Lower lobe of right lung (tissue), 2 donors: ENCODE measurements at regions not wholly inside any gene's neighbourhood (a gene's known extent, or its start where the extent isn't known, plus 50 kb on each side); places are given as distances from the start of the nearest gene placed in this dataset.

ENCODE experiments used
- ATAC-seq, 2 donors: fragments of 200-7000 bp; cut with Tn5 transposase; one replicate each; pipeline ENCODE4 v1.9.1; 2020 to 2022; ENCODE audit warnings: mild to moderate bottlenecking in 2 of 2, moderate library complexity in 2 of 2
- DNase-seq: peaks from one replicate; pipeline ENCODE4 v3.0.0-alpha.2; 2020
- H3K27ac ChIP-seq: fragments of 200-600 bp; one replicate; pipeline ENCODE4 v1.8.0; 2022
- H3K27me3 ChIP-seq: fragments of 200-600 bp; one replicate; pipeline ENCODE4 v1.8.0; 2022; ENCODE audit warnings: low read depth
- H3K36me3 ChIP-seq: fragments of 200-600 bp; one replicate; pipeline ENCODE4 v1.8.0; 2022; ENCODE audit warnings: mild to moderate bottlenecking
- H3K4me1 ChIP-seq: fragments of 200-600 bp; one replicate; pipeline ENCODE4 v1.8.0; 2022
- H3K4me3 ChIP-seq: fragments of 200-600 bp; one replicate; pipeline ENCODE4 v1.8.0; 2022; ENCODE audit warnings: mild to moderate bottlenecking
- H3K9me3 ChIP-seq: fragments of 200-600 bp; one replicate; pipeline ENCODE4 v1.8.0; 2022
- CTCF ChIP-seq: fragments of 200-600 bp; IDR thresholded peaks from one replicate; pipeline ENCODE4 v1.8.0; 2022; ENCODE audit warnings: antibody characterized with exemption, mild to moderate bottlenecking
- intact Hi-C: fragments of 100-400 bp; cut with DNase I; formaldehyde crosslinking; loops from one replicate; pipeline ENCODE4 v1.11.0; 2022
- donor health status: DM: no; HTN: yes; CAD: no; lungs with severe emphysema.

GRCh38 chr15:98063871-98064270 lies 103.4 kb downstream of the ARRDC4 start:
- TF ChIP-seq CTCF: no peak
- intact Hi-C loops: no loop called here
- DNase-seq (no peak), ATAC-seq (no peak)
- no peak overlapping the region for H3K27ac ChIP-seq
- peaks cover 8% of the 10 kb centered on the region for H3K4me1 ChIP-seq
- H3K9me3 ChIP-seq: no peaks in the 10 kb centered on the region
- no peaks in the 10 kb centered on the region for H3K27me3 ChIP-seq
- H3K4me3 ChIP-seq: no peak overlapping the region
- no peaks in the 10 kb centered on the region for H3K36me3 ChIP-seq

- no peak for TF ChIP-seq CTCF
- Histone ChIP-seq H3K9me3 (no peaks in the 10 kb centered on the region), H3K36me3 (no peaks in the 10 kb centered on the region), H3K27ac (no peak overlapping the region), H3K4me3 (no peak overlapping the region), H3K4me1 (peaks cover 8% of the 10 kb centered on the region), H3K27me3 (no peaks in the 10 kb centered on the region)
- no peak for DNase-seq
- ATAC-seq: no peak
- intact Hi-C loops: no loop called here
These were observed 106.8 kb downstream of the ARRDC4 start for GRCh38 chr15:98067339-98067738.

DNA sequence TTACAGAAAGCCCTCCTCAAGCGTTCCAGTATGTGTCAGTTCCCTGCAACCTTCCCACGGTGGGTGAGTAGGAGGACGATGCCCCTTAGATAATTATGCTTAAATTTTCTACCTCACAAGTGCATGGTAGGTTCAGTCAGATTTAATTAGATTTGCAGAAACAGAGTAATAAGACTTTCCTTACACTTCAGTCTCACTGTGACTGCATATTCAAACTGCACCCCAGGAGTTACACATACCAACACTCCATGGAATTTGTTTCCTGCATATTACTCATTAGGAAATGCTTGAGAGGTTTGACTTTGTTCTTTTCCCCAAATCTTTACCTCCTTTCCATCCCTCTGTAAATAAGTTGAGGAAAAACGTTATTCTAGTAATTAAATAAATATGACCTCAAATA lies 108.8 kb downstream of the ARRDC4 start:
- no peaks in the 10 kb centered on the region for H3K9me3 ChIP-seq
- intact Hi-C loops: no loop called here
- TF ChIP-seq CTCF: no peak
- H3K4me1 ChIP-seq: no peaks in the 10 kb centered on the region
- no peaks in the 10 kb centered on the region for H3K27me3 ChIP-seq
- H3K36me3 ChIP-seq: no peaks in the 10 kb centered on the region
- ATAC-seq (no peak), DNase-seq (no peak)
- H3K27ac ChIP-seq: no peak overlapping the region
- no peak overlapping the region for H3K4me3 ChIP-seq

DNA sequence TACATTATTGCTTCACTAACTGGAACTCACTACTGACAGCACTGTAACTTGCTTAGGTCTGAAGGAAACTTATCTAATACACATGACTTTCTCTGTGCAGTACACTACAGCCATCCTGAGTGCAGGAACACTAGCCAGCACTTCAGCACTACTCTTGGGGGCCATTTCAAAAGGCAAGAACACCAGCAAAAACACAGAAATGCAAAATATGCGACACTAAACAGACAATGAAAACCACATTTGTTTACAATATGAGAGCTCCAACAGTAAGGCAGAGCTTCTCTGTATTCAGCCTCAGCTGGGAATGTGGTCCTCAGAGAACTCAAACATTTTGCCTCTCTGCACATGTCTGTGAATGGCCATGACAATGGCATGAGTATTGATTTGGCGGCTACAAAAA lies 109.6 kb downstream of the ARRDC4 start:
- Histone ChIP-seq H3K4me3 (no peak overlapping the region), H3K36me3 (no peaks in the 10 kb centered on the region), H3K27ac (no peak overlapping the region), H3K4me1 (no peaks in the 10 kb centered on the region), H3K27me3 (no peaks in the 10 kb centered on the region), H3K9me3 (no peaks in the 10 kb centered on the region)
- DNase-seq (no peak), ATAC-seq (no peak)
- intact Hi-C loops: no loop called here
- TF ChIP-seq CTCF: no peak

DNA sequence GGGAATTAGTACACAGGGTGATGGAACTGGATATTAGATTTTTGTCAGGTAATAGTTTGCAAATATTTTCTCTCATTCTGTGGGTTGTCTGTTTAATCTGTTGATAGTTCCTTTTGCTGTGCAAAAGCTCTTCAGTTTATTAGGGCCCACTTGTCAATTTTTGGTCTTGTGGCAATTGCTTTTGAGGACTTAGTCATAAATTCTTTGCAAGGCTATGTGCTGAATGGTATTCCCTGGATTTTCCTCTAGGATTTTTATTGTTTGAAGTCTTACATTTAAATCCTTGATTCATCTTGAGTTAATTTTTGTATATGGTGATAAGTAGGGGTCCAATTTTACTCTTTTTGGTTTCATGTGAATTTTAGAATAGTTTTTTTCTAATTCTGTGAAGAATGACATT lies 111.3 kb downstream of the ARRDC4 start:
- DNase-seq: no peak
- H3K4me3 ChIP-seq: no peak overlapping the region
- no peak for TF ChIP-seq CTCF
- H3K9me3 ChIP-seq: no peaks in the 10 kb centered on the region
- no peaks in the 10 kb centered on the region for H3K36me3 ChIP-seq
- ATAC-seq: no peak
- H3K27ac ChIP-seq: no peak overlapping the region
- intact Hi-C loops: no loop called here
- H3K27me3 ChIP-seq: no peaks in the 10 kb centered on the region
- H3K4me1 ChIP-seq: peaks cover 16% of the 10 kb centered on the region

DNA sequence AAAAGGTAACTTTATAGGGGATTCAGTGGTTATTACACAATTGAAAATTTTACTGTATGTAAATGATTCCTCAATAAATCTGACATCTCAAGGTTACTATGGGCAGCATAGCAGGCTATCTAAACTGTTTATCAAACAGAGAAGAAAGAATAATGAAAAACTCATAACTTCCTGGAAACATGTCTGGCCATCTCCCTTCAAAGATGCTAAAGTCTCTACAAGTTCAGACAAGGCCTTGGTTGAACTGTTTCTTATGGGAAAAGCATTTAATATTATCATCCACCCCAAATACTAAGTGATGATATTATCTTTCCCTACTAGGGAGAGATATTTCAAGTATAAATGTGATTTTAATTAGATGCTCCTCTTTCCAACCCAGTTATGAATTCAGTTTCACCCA lies 114.9 kb downstream of the ARRDC4 start:
- Histone ChIP-seq H3K4me3 (no peak overlapping the region), H3K27me3 (no peaks in the 10 kb centered on the region), H3K4me1 (peaks cover 22% of the 10 kb centered on the region), H3K27ac (no peak overlapping the region), H3K9me3 (no peaks in the 10 kb centered on the region), H3K36me3 (no peaks in the 10 kb centered on the region)
- intact Hi-C loops: no loop called here
- TF ChIP-seq CTCF: no peak
- ATAC-seq (no peak), DNase-seq (no peak)
